Right lobe of liver (tissue), 4 donors: ENCODE measurements at regions not wholly inside any gene's neighbourhood (a gene's known extent, or its start where the extent isn't known, plus 50 kb on each side); places are given as distances from the start of the nearest gene placed in this dataset.

Source experiments
- POLR2A ChIP-seq: fragments of 450-650 bp; IDR thresholded peaks from one replicate; pipeline ENCODE4 v1.6.1; 2017; ENCODE audit warnings: antibody characterized with exemption, mild to moderate bottlenecking
- TF ChIP-seq, protein P1 (sequence below), 4 donors: fragments of 200-600 bp in 3 of 4; fragments of 450-650 bp in 1 of 4; IDR thresholded peaks; one replicate each; pipeline versions ENCODE4 v1.5.1 to v1.8.0; 2016 to 2022; ENCODE audit warnings: antibody characterized with exemption in 4 of 4, mild to moderate bottlenecking in 2 of 4
- donor health status: DM: no; HTN: no; CAD: no.
- donor health status: DM: no; HTN: no; CAD: no.
- donor health status: DM: no; HTN: yes; CAD: no.

DNA sequence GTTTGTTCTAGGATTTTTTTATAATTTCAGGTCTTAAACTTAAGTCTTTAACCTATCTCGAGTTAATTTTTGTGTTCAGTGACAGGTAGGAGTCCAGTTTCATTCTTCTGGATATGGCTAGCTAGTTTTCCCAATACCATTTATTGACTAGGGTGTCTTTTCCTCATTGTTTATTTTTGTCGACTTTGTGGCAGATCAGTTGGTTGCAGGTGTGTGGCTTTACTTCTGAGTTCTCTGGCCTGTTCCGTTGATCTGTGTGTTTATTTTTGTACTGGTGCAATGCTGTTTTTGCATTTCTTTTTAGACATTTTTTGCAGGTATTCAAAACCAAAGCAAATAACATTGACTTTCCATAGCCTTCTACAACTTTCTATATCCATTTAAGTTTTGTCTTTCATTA lies 121.7 kb downstream of the ETNK1 start:
- TF ChIP-seq, protein P1, sequence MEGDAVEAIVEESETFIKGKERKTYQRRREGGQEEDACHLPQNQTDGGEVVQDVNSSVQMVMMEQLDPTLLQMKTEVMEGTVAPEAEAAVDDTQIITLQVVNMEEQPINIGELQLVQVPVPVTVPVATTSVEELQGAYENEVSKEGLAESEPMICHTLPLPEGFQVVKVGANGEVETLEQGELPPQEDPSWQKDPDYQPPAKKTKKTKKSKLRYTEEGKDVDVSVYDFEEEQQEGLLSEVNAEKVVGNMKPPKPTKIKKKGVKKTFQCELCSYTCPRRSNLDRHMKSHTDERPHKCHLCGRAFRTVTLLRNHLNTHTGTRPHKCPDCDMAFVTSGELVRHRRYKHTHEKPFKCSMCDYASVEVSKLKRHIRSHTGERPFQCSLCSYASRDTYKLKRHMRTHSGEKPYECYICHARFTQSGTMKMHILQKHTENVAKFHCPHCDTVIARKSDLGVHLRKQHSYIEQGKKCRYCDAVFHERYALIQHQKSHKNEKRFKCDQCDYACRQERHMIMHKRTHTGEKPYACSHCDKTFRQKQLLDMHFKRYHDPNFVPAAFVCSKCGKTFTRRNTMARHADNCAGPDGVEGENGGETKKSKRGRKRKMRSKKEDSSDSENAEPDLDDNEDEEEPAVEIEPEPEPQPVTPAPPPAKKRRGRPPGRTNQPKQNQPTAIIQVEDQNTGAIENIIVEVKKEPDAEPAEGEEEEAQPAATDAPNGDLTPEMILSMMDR (IDR thresholded peaks at IDR 0.05): no peak
- no peak for TF ChIP-seq POLR2A
